ENCODE measurements at regions not wholly inside any gene's neighbourhood (a gene's known extent, or its start where the extent isn't known, plus 50 kb on each side); places are given as distances from the start of the nearest gene placed in this dataset.

GRCh38 chr7:25512061-25512687, 283.9 kb upstream of the NPVF start:
- no peak for DNase-seq (ENCODE audit: low read depth)
- no peak for TF ChIP-seq CTCF (IDR thresholded peaks at IDR 0.05; ENCODE audit: control insufficient read depth, insufficient read depth, low read depth, low read length, missing control alignments)
- H3K4me3 ChIP-seq (ENCODE audit: control insufficient read depth, low read depth, low read length) = no peak overlapping the region

- DNase-seq (ENCODE audit: low read depth) = no peak
- H3K4me3 ChIP-seq (ENCODE audit: control insufficient read depth, low read depth, low read length) = no peak overlapping the region
- no peak for TF ChIP-seq CTCF (IDR thresholded peaks at IDR 0.05; ENCODE audit: control insufficient read depth, insufficient read depth, low read depth, low read length, missing control alignments)
Measured at GRCh38 chr7:25515633-25516275, 287.5 kb upstream of the NPVF start.

GRCh38 chr7:25517906-25518305, 289.6 kb upstream of the NPVF start:
- no peak for DNase-seq (ENCODE audit: low read depth)
- no peak for TF ChIP-seq CTCF (IDR thresholded peaks at IDR 0.05; ENCODE audit: control insufficient read depth, insufficient read depth, low read depth, low read length, missing control alignments)
- no peak overlapping the region for H3K4me3 ChIP-seq (ENCODE audit: control insufficient read depth, low read depth, low read length)

GRCh38 chr7:25520017-25520416, 291.7 kb upstream of the NPVF start:
- no peak for DNase-seq (ENCODE audit: low read depth)
- no peak for TF ChIP-seq CTCF (IDR thresholded peaks at IDR 0.05; ENCODE audit: control insufficient read depth, insufficient read depth, low read depth, low read length, missing control alignments)
- H3K4me3 ChIP-seq (ENCODE audit: control insufficient read depth, low read depth, low read length) = no peak overlapping the region

- H3K4me3 ChIP-seq (ENCODE audit: control insufficient read depth, low read depth, low read length) = no peak overlapping the region
- no peak for TF ChIP-seq CTCF (IDR thresholded peaks at IDR 0.05; ENCODE audit: control insufficient read depth, insufficient read depth, low read depth, low read length, missing control alignments)
- no peak for DNase-seq (ENCODE audit: low read depth)
Measured at GRCh38 chr7:25520516-25520915, 292.2 kb upstream of the NPVF start.

- DNase-seq (ENCODE audit: low read depth) = no peak
- no peak for TF ChIP-seq CTCF (IDR thresholded peaks at IDR 0.05; ENCODE audit: control insufficient read depth, insufficient read depth, low read depth, low read length, missing control alignments)
- no peak overlapping the region for H3K4me3 ChIP-seq (ENCODE audit: control insufficient read depth, low read depth, low read length)
Measured at GRCh38 chr7:25521236-25521635, 292.9 kb upstream of the NPVF start.
